HFFc6 (cell line): ENCODE measurements at regions not wholly inside any gene's neighbourhood (a gene's known extent, or its start where the extent isn't known, plus 50 kb on each side); places are given as distances from the start of the nearest gene placed in this dataset.

Source experiments
- DNase-seq: peaks from one replicate; pipeline ENCODE4 v3.0.0-alpha.2; 2018
- H3K27ac Mint-ChIP-seq: 2 replicates; pipeline ENCODE4 v1.8.0; 2020; ENCODE audit warnings: mild to moderate bottlenecking, mixed read lengths
- H3K27me3 Mint-ChIP-seq: 2 replicates; pipeline ENCODE4 v1.8.0; 2021; ENCODE audit warnings: mild to moderate bottlenecking, moderate library complexity, mixed read lengths; ENCODE audit not compliant: insufficient read depth
- H3K36me3 Mint-ChIP-seq: 2 replicates; pipeline ENCODE4 v1.8.0; 2021; ENCODE audit warnings: low read depth, mixed read lengths
- H3K4me1 Mint-ChIP-seq: 2 replicates; pipeline ENCODE4 v1.8.0; 2020; ENCODE audit warnings: low read depth, mixed read lengths
- H3K4me3 Mint-ChIP-seq: 2 replicates; pipeline ENCODE4 v1.8.0; 2020; ENCODE audit warnings: mild to moderate bottlenecking, moderate library complexity, mixed read lengths
- H3K9me3 Mint-ChIP-seq: 2 replicates; pipeline ENCODE4 v1.8.0; 2020; ENCODE audit warnings: mild to moderate bottlenecking, mixed read lengths
- TF ChIP-seq, protein P1 (sequence below): fragments of 200-600 bp; sonication (generic); IDR thresholded peaks from 2 replicates; pipeline ENCODE4 v1.5.0; 2021; ENCODE audit warnings: antibody characterized with exemption, mild to moderate bottlenecking

DNA sequence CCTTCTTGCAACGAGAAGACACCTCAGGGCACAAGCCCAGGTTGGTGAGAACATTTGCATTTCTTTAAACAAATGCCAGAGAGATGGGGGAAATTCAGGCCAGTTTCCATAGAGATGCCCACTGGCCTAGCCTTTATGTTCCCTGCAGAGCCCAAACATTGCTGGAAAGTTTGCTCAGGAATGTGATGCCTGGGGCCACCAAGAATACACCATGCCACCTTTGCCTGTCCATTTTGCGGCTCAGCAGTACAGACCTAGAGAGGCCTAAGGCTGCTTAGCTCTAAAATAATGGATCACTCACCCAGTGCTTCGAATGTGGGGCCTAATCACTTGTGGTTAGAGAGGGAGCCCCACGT, 210.0 kb downstream of the RPLP1 start:
- no peak overlapping the region for H3K4me3 Mint-ChIP-seq
- TF ChIP-seq, protein P1, sequence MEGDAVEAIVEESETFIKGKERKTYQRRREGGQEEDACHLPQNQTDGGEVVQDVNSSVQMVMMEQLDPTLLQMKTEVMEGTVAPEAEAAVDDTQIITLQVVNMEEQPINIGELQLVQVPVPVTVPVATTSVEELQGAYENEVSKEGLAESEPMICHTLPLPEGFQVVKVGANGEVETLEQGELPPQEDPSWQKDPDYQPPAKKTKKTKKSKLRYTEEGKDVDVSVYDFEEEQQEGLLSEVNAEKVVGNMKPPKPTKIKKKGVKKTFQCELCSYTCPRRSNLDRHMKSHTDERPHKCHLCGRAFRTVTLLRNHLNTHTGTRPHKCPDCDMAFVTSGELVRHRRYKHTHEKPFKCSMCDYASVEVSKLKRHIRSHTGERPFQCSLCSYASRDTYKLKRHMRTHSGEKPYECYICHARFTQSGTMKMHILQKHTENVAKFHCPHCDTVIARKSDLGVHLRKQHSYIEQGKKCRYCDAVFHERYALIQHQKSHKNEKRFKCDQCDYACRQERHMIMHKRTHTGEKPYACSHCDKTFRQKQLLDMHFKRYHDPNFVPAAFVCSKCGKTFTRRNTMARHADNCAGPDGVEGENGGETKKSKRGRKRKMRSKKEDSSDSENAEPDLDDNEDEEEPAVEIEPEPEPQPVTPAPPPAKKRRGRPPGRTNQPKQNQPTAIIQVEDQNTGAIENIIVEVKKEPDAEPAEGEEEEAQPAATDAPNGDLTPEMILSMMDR, result no peak
- H3K27ac Mint-ChIP-seq, result no peak overlapping the region
- H3K9me3 Mint-ChIP-seq, result no peaks in the 10 kb centered on the region
- no peak for DNase-seq
- no peaks in the 10 kb centered on the region for H3K4me1 Mint-ChIP-seq
- H3K27me3 Mint-ChIP-seq, result peaks cover 28% of the 10 kb centered on the region
- no peaks in the 10 kb centered on the region for H3K36me3 Mint-ChIP-seq

DNA sequence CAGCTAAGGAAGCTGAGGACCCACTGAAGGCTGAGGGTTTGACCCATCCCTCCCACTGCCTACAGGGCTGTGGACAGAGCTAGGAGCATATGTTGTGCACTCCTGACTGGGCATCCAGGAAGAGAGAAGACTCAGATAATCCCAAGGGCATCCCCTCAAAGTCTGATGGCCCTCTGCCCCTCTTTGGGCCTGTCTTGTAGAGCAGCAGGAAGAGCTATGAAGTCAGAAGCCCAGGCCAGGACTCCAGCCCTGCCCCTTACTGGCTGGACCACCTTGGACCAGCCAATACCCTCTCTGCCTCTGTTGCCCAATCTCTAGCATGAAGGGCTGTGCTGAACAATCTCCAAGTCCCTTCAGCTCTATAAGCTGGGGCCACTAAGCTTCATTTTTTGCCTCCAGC, 210.8 kb downstream of the RPLP1 start:
- Mint-ChIP-seq H3K4me1 (no peaks in the 10 kb centered on the region), H3K9me3 (no peaks in the 10 kb centered on the region), H3K27me3 (peaks cover 20% of the 10 kb centered on the region), H3K4me3 (no peak overlapping the region), H3K27ac (no peak overlapping the region), H3K36me3 (no peaks in the 10 kb centered on the region)
- DNase-seq, result no peak
- TF ChIP-seq, protein P1, result no peak

DNA sequence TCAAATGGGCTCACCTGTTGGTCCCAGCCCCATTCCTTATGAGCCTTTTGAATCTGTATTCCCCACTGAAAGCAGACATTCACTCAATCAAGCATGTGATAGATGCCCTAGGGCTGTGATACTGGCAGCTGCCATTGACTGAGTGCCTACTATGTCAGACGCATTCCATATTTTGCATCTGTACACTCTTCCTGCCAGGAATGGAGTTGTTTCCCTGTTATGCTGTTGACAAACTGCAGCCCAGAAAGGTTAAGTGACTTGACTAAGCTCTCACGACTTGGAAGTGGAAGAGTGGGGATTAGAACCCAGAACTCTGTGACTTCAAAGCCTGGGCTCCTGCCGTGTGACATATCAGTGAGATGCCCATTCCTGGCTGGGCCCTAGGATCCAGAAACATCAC, 211.4 kb downstream of the RPLP1 start:
- Mint-ChIP-seq H3K27me3 (peaks cover 15% of the 10 kb centered on the region), H3K4me3 (no peak overlapping the region), H3K4me1 (no peaks in the 10 kb centered on the region), H3K27ac (no peak overlapping the region), H3K36me3 (no peaks in the 10 kb centered on the region), H3K9me3 (no peaks in the 10 kb centered on the region)
- TF ChIP-seq, protein P1, result no peak
- DNase-seq, result no peak

DNA sequence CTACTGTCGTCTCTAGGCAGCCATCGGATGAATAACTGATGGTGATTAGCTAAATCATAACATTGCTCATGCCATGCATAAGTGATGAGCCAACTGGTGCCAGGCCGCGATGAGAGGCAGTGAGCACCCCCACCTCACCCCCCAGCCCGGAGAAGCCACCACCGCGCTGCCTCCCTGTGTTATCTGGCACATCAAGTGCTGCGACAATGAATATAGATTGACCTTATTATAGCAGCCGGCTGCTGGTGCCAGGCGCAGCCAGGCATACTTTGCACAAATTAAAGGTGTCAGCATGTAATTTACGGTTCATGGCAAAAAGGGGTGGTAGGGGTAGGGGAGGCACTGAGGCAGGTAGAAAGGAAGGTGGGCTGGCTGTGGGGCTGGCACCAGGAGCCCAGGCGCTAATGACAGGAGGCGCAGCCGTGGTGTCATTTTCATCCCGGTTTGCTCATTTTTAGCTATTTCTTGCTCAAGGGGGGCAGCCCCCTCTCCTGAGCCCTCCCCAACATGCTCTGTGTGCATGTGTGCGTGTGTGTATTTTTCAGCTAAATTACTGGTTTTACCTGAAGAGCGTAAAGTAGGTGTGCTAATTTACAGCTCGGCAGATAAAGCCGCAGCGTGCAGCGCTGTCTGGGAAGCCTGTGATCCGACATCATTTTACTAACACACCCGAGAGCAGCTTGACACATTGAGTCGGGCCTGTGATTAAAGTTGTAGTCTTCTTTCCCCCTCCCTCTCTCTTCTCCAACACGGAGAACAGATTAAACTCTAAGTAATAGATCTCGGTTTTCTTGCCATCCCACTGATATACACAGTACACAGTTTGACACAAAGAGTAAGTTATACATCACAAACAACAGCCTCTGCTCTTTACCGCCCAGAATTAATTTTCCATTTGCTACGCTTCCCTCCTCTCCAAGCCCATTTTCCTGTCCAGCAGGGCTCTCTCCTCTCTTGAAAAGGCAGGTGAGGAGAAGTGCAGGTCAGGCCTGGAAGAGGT, 212.3 kb downstream of the RPLP1 start:
- H3K9me3 Mint-ChIP-seq, result no peaks in the 10 kb centered on the region
- H3K4me1 Mint-ChIP-seq, result no peaks in the 10 kb centered on the region
- TF ChIP-seq, protein P1, result no peak
- no peak overlapping the region for H3K27ac Mint-ChIP-seq
- DNase-seq, result no peak
- peaks cover 15% of the 10 kb centered on the region for H3K27me3 Mint-ChIP-seq
- H3K36me3 Mint-ChIP-seq, result no peaks in the 10 kb centered on the region
- no peak overlapping the region for H3K4me3 Mint-ChIP-seq

DNA sequence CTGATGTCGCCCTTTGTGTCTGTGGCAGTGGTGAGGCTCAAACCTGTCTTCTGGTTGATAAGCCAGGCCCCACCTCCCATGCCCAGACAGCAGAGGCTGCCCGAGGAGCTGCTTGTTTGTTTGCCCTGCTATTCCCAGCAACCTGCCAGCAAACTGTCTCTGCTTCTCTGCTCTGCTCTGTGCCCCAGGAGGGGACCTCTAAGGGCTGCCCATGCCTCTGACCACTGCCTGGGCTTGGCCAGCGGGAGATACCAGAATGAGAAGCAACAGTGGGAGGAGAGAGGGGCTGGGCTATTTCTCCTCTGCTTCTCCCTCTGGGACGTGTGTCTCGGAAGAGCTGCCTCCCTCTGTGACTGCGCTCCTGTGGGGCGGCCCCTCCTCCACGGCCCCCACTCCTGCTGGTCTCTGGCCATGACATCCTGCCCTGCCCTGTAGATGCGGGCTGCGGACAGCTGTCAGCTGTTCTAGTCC, 213.1 kb downstream of the RPLP1 start:
- TF ChIP-seq, protein P1, result no peak
- no peak overlapping the region for H3K4me3 Mint-ChIP-seq
- no peaks in the 10 kb centered on the region for H3K4me1 Mint-ChIP-seq
- DNase-seq, result no peak
- no peaks in the 10 kb centered on the region for H3K36me3 Mint-ChIP-seq
- H3K9me3 Mint-ChIP-seq, result no peaks in the 10 kb centered on the region
- no peak overlapping the region for H3K27ac Mint-ChIP-seq
- H3K27me3 Mint-ChIP-seq, result peaks cover 15% of the 10 kb centered on the region
